ENCODE measurements at regions not wholly inside any gene's neighbourhood (a gene's known extent, or its start where the extent isn't known, plus 50 kb on each side); places are given as distances from the start of the nearest gene placed in this dataset.

- H3K36me3 Mint-ChIP-seq, result no peaks in the 10 kb centered on the region
- Histone ChIP-seq H3K9ac (ENCODE audit: insufficient read depth, low read length, poor library complexity, severe bottlenecking) (no peak overlapping the region), H3K27me3 (ENCODE audit: control insufficient read depth in 2 of 2, insufficient read depth in 2 of 2, low read length in 2 of 2) (no peaks in the 10 kb centered on the region), H3K79me2 (ENCODE audit: insufficient read depth, low read length) (no peaks in the 10 kb centered on the region), H2AFZ (ENCODE audit: insufficient read depth, low read depth, low read length, poor library complexity, severe bottlenecking) (no peak overlapping the region), H3K9me3 (replicated peaks in 1 of 2; ENCODE audit: control insufficient read depth in 1 of 2, insufficient read depth in 1 of 2, low read length in 2 of 2) (no peaks in the 10 kb centered on the region), H4K20me1 (ENCODE audit: insufficient read depth, low read length) (no peaks in the 10 kb centered on the region), H3K36me3 (replicated peaks in 1 of 2; ENCODE audit: control insufficient read depth in 1 of 2, insufficient read depth in 2 of 2, low read length in 2 of 2) (no peaks in the 10 kb centered on the region), H3K4me3 (replicated peaks in 1 of 3; ENCODE audit: low read depth in 2 of 3, low read length in 3 of 3) (no peak overlapping the region), H3K4me2 (replicated peaks; ENCODE audit: extremely low read depth, low read length, poor library complexity, severe bottlenecking) (no peak overlapping the region), H3K4me1 (ENCODE audit: control insufficient read depth in 1 of 2, insufficient read depth in 2 of 2, low read length in 2 of 2) (no peaks in the 10 kb centered on the region), H3K27ac (ENCODE audit: low read depth in 1 of 2, low read length in 2 of 2) (no peak overlapping the region)
- TF ChIP-seq CTCF (IDR thresholded peaks at IDR 0.05), result no peak
- intact Hi-C loops (cut with micrococcal nuclease), result no loop called here
- H3K27ac Mint-ChIP-seq, result no peak overlapping the region
- no peaks in the 10 kb centered on the region for H3K27me3 Mint-ChIP-seq (ENCODE audit: low read depth in 3 of 3)
- no peak for DNase-seq
- peaks cover 0 to 5% (median 2%) of the 10 kb centered on the region in 7 donors for H3K9me3 Mint-ChIP-seq
- H3K4me1 Mint-ChIP-seq, result no peaks in the 10 kb centered on the region
- H3K4me3 Mint-ChIP-seq, result no peak overlapping the region
These were observed 423.5 kb upstream of the RIOK2 start for GRCh38 chr5:97606531-97606930.

GRCh38 chr5:97608501-97608900 lies 425.5 kb upstream of the RIOK2 start:
- Histone ChIP-seq H3K4me3 (replicated peaks in 1 of 3; ENCODE audit: low read depth in 2 of 3, low read length in 3 of 3) (no peak overlapping the region), H3K79me2 (ENCODE audit: insufficient read depth, low read length) (no peaks in the 10 kb centered on the region), H3K4me2 (replicated peaks; ENCODE audit: extremely low read depth, low read length, poor library complexity, severe bottlenecking) (no peak overlapping the region), H3K27ac (ENCODE audit: low read depth in 1 of 2, low read length in 2 of 2) (no peak overlapping the region), H3K36me3 (replicated peaks in 1 of 2; ENCODE audit: control insufficient read depth in 1 of 2, insufficient read depth in 2 of 2, low read length in 2 of 2) (no peaks in the 10 kb centered on the region), H3K4me1 (ENCODE audit: control insufficient read depth in 1 of 2, insufficient read depth in 2 of 2, low read length in 2 of 2) (no peaks in the 10 kb centered on the region), H4K20me1 (ENCODE audit: insufficient read depth, low read length) (no peaks in the 10 kb centered on the region), H2AFZ (ENCODE audit: insufficient read depth, low read depth, low read length, poor library complexity, severe bottlenecking) (no peak overlapping the region), H3K27me3 (ENCODE audit: control insufficient read depth in 2 of 2, insufficient read depth in 2 of 2, low read length in 2 of 2) (no peaks in the 10 kb centered on the region), H3K9ac (ENCODE audit: insufficient read depth, low read length, poor library complexity, severe bottlenecking) (no peak overlapping the region), H3K9me3 (replicated peaks in 1 of 2; ENCODE audit: control insufficient read depth in 1 of 2, insufficient read depth in 1 of 2, low read length in 2 of 2) (no peaks in the 10 kb centered on the region)
- no peaks in the 10 kb centered on the region for H3K36me3 Mint-ChIP-seq
- no peak overlapping the region for H3K27ac Mint-ChIP-seq
- H3K9me3 Mint-ChIP-seq, result peaks cover 0 to 2% (median 0%) of the 10 kb centered on the region in 7 donors
- H3K4me1 Mint-ChIP-seq, result no peaks in the 10 kb centered on the region
- intact Hi-C loops (cut with micrococcal nuclease), result no loop called here
- no peaks in the 10 kb centered on the region for H3K27me3 Mint-ChIP-seq (ENCODE audit: low read depth in 3 of 3)
- DNase-seq, result no peak
- no peak overlapping the region for H3K4me3 Mint-ChIP-seq
- WGBS (ENCODE audit: insufficient coverage), result 86% methylated on average over 2 of the region's 4 CpGs
- no peak for TF ChIP-seq CTCF (IDR thresholded peaks at IDR 0.05)
